SK-N-SH treated with all-trans-retinoic acid at 6 μM for 48 hours (cell line): ENCODE measurements at regions not wholly inside any gene's neighbourhood (a gene's known extent, or its start where the extent isn't known, plus 50 kb on each side); places are given as distances from the start of the nearest gene placed in this dataset.

Experiments used
- ATAC-seq: fragments of 200-7000 bp; cut with Tn5 transposase; 3 replicates; pipeline ENCODE4 v1.9.1; 2020; ENCODE audit warnings: mild to moderate bottlenecking, moderate library complexity
- ARNTL ChIP-seq: fragments of 450-650 bp; formaldehyde crosslinking; IDR thresholded peaks from 2 replicates; pipeline ENCODE4 v1.5.0; 2020; ENCODE audit warnings: low read depth, mild to moderate bottlenecking, moderate library complexity, borderline replicate concordance
- BACH2 ChIP-seq: fragments of 250-450 bp; sonication (Bioruptor Pico); IDR thresholded peaks from 2 replicates; pipeline ENCODE4 v1.9.0; 2021; ENCODE audit warnings: mild to moderate bottlenecking, borderline replicate concordance
- CSDC2 ChIP-seq: fragments of 250-450 bp; sonication (Bioruptor Pico); IDR thresholded peaks from 2 replicates; pipeline ENCODE4 v1.5.0; 2020; ENCODE audit warnings: mild to moderate bottlenecking, moderate library complexity
- ESRRG ChIP-seq: fragments of 250-450 bp; sonication (Bioruptor Pico); IDR thresholded peaks from 2 replicates; pipeline ENCODE4 v1.6.1; 2021; ENCODE audit warnings: mild to moderate bottlenecking
- GLIS3 ChIP-seq: fragments of 250-450 bp; sonication (Bioruptor Pico); IDR thresholded peaks from 2 replicates; pipeline ENCODE4 v1.5.0; 2020; ENCODE audit warnings: mild to moderate bottlenecking, moderate library complexity
- OSR1 ChIP-seq: fragments of 250-450 bp; sonication (Bioruptor Pico); IDR thresholded peaks from 2 replicates; pipeline ENCODE4 v1.8.0; 2022; ENCODE audit warnings: moderate library complexity, mild to moderate bottlenecking, inconsistent platforms
- PATZ1 ChIP-seq: fragments of 250-450 bp; sonication (Bioruptor Pico); IDR thresholded peaks from 2 replicates; pipeline ENCODE4 v1.8.0; 2020; ENCODE audit warnings: mild to moderate bottlenecking, moderate library complexity, borderline replicate concordance
- PPARA ChIP-seq: fragments of 250-450 bp; sonication (Bioruptor Pico); IDR thresholded peaks from 2 replicates; pipeline ENCODE4 v1.5.0; 2020; ENCODE audit warnings: mild to moderate bottlenecking, borderline replicate concordance
- SNAI2 ChIP-seq: fragments of 250-450 bp; sonication (Bioruptor Pico); IDR thresholded peaks from 2 replicates; pipeline ENCODE4 v1.5.0; 2020; ENCODE audit warnings: mild to moderate bottlenecking, moderate library complexity
- TCF4 ChIP-seq: fragments of 250-450 bp; sonication (Bioruptor Pico); IDR thresholded peaks from 2 replicates; pipeline ENCODE4 v1.8.0; 2021; ENCODE audit warnings: mild to moderate bottlenecking, moderate library complexity, borderline replicate concordance
- TOX ChIP-seq: fragments of 250-450 bp; sonication (Bioruptor Pico); IDR thresholded peaks from 2 replicates; pipeline ENCODE4 v1.8.0; 2021; ENCODE audit warnings: mild to moderate bottlenecking, moderate library complexity, borderline replicate concordance
- ZFP3 ChIP-seq: fragments of 250-450 bp; sonication (Bioruptor Pico); IDR thresholded peaks from 2 replicates; pipeline ENCODE4 v1.5.0; 2020; ENCODE audit warnings: mild to moderate bottlenecking, moderate library complexity
- ZFP30 ChIP-seq: fragments of 450-650 bp; formaldehyde crosslinking; IDR thresholded peaks from 2 replicates; pipeline ENCODE4 v1.5.0; 2022; ENCODE audit warnings: mild to moderate bottlenecking, moderate library complexity
- ZNF565 ChIP-seq: fragments of 450-650 bp; formaldehyde crosslinking; conservative IDR thresholded peaks from 2 replicates; pipeline ENCODE4 v1.5.0; 2020; ENCODE audit warnings: low read depth, mild to moderate bottlenecking, moderate library complexity
- ZNF70 ChIP-seq: fragments of 450-650 bp; formaldehyde crosslinking; IDR thresholded peaks from 2 replicates; pipeline ENCODE4 v1.5.0; 2020; ENCODE audit warnings: mild to moderate bottlenecking, moderate library complexity
- ZNF8 ChIP-seq: fragments of 450-650 bp; formaldehyde crosslinking; IDR thresholded peaks from 2 replicates; pipeline ENCODE4 v1.5.0; 2020; ENCODE audit warnings: mild to moderate bottlenecking, moderate library complexity
- TF ChIP-seq, protein P1 (sequence below): fragments of 250-450 bp; sonication (Bioruptor Pico); IDR thresholded peaks from 2 replicates; pipeline ENCODE4 v1.5.1; 2020; ENCODE audit warnings: low read depth, mild to moderate bottlenecking, moderate library complexity
- TF ChIP-seq, protein P2 (sequence below): fragments of 250-450 bp; sonication (Bioruptor Pico); IDR thresholded peaks from 2 replicates; pipeline ENCODE4 v1.5.0; 2020; ENCODE audit warnings: mild to moderate bottlenecking, moderate library complexity
- TF ChIP-seq, protein P3 (sequence below): fragments of 250-450 bp; sonication (Bioruptor Pico); IDR thresholded peaks from 2 replicates; pipeline ENCODE4 v1.8.0; 2021; ENCODE audit warnings: low read depth, mild to moderate bottlenecking, moderate library complexity, borderline replicate concordance
- TF ChIP-seq, protein P4 (sequence below): fragments of 250-450 bp; sonication (Bioruptor Pico); IDR thresholded peaks from 2 replicates; pipeline ENCODE4 v1.5.1; 2021; ENCODE audit warnings: mild to moderate bottlenecking, moderate library complexity

GRCh38 chr11:119831011-119831410, 102.0 kb upstream of the NECTIN1 start:
- TF ChIP-seq TOX (CRISPR knock-in tag) (no peak), ZFP30 (CRISPR knock-in tag) (no peak), TCF4 (CRISPR knock-in tag) (no peak), ESRRG (CRISPR knock-in tag) (no peak), ZNF565 (CRISPR knock-in tag) (no peak), PPARA (no peak), ZFP3 (no peak), OSR1 (no peak), BACH2 (CRISPR knock-in tag) (no peak)
- TF ChIP-seq, protein P1, sequence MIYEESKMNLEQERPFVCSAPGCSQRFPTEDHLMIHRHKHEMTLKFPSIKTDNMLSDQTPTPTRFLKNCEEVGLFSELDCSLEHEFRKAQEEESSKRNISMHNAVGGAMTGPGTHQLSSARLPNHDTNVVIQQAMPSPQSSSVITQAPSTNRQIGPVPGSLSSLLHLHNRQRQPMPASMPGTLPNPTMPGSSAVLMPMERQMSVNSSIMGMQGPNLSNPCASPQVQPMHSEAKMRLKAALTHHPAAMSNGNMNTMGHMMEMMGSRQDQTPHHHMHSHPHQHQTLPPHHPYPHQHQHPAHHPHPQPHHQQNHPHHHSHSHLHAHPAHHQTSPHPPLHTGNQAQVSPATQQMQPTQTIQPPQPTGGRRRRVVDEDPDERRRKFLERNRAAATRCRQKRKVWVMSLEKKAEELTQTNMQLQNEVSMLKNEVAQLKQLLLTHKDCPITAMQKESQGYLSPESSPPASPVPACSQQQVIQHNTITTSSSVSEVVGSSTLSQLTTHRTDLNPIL (CRISPR knock-in tag): no peak
- TF ChIP-seq, protein P2, sequence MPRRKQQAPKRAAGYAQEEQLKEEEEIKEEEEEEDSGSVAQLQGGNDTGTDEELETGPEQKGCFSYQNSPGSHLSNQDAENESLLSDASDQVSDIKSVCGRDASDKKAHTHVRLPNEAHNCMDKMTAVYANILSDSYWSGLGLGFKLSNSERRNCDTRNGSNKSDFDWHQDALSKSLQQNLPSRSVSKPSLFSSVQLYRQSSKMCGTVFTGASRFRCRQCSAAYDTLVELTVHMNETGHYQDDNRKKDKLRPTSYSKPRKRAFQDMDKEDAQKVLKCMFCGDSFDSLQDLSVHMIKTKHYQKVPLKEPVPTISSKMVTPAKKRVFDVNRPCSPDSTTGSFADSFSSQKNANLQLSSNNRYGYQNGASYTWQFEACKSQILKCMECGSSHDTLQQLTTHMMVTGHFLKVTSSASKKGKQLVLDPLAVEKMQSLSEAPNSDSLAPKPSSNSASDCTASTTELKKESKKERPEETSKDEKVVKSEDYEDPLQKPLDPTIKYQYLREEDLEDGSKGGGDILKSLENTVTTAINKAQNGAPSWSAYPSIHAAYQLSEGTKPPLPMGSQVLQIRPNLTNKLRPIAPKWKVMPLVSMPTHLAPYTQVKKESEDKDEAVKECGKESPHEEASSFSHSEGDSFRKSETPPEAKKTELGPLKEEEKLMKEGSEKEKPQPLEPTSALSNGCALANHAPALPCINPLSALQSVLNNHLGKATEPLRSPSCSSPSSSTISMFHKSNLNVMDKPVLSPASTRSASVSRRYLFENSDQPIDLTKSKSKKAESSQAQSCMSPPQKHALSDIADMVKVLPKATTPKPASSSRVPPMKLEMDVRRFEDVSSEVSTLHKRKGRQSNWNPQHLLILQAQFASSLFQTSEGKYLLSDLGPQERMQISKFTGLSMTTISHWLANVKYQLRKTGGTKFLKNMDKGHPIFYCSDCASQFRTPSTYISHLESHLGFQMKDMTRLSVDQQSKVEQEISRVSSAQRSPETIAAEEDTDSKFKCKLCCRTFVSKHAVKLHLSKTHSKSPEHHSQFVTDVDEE: no peak
- ATAC-seq: no peak

DNA sequence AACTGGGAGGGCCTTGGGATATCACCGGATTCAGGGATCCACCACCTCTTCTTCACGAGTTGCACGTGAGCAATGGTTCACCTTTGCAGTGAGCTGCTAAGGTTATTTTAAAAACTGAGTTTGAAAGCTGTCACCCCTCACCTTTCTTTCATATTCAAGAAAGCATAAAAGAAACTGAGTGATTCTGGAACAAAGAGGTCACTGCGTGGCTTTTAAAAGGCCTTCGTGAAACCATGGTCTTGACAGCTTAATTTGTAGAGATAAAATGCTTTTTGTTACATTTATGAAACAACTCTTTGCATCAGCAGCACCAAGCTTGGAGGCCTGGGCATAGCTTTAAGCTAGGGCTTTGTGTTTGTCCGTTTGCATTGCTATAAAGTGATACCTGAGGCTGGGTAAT, 101.4 kb upstream of the NECTIN1 start:
- no peak for ATAC-seq

DNA sequence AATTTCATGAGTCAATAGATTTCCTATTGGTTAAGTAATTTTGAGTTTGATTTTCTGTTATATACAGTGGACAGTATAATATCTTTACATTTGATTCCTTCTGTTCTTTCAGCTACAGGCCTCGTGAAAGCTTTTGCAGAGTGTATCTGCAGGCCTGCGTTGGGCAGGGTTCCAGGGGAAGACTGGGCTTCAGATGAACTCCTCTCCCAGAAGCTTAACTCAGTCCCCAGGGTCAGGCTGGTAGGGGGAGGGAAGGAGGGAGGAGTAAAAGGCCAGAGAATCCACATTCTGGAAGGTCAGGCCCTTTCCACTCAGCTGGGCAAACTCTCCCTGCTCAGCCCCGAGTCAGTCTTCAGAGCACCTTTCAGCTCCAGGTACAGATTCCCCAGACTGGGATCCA, 100.4 kb upstream of the NECTIN1 start:
- no peak for TF ChIP-seq ZNF565 (CRISPR knock-in tag)
- TF ChIP-seq, protein P3, sequence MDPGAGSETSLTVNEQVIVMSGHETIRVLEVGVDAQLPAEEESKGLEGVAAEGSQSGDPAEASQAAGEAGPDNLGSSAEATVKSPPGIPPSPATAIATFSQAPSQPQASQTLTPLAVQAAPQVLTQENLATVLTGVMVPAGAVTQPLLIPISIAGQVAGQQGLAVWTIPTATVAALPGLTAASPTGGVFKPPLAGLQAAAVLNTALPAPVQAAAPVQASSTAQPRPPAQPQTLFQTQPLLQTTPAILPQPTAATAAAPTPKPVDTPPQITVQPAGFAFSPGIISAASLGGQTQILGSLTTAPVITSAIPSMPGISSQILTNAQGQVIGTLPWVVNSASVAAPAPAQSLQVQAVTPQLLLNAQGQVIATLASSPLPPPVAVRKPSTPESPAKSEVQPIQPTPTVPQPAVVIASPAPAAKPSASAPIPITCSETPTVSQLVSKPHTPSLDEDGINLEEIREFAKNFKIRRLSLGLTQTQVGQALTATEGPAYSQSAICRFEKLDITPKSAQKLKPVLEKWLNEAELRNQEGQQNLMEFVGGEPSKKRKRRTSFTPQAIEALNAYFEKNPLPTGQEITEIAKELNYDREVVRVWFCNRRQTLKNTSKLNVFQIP (CRISPR knock-in tag): no peak
- TF ChIP-seq PATZ1 (CRISPR knock-in tag): no peak
- no peak for TF ChIP-seq SNAI2 (CRISPR knock-in tag)
- TF ChIP-seq GLIS3: no peak
- TF ChIP-seq ZFP30 (CRISPR knock-in tag): no peak
- TF ChIP-seq, protein P1 (CRISPR knock-in tag): no peak
- no peak for TF ChIP-seq ARNTL (CRISPR knock-in tag)
- no peak for TF ChIP-seq OSR1
- TF ChIP-seq ZNF70 (CRISPR knock-in tag): no peak
- TF ChIP-seq ESRRG (CRISPR knock-in tag): no peak
- TF ChIP-seq, protein P2: no peak
- no peak for TF ChIP-seq CSDC2 (CRISPR knock-in tag)
- TF ChIP-seq TOX (CRISPR knock-in tag): no peak
- TF ChIP-seq TCF4 (CRISPR knock-in tag): no peak
- TF ChIP-seq ZNF8 (CRISPR knock-in tag): no peak
- TF ChIP-seq ZFP3: no peak
- TF ChIP-seq, all 23 proteins: peak for 0
- ATAC-seq: no peak

More for the DNA sequence above, 101.4 kb upstream of the NECTIN1 start:
- TF ChIP-seq PPARA (no peak), OSR1 (no peak), TCF4 (CRISPR knock-in tag) (no peak), ZNF8 (CRISPR knock-in tag) (no peak), ZFP30 (CRISPR knock-in tag) (no peak)
- TF ChIP-seq, protein P4, sequence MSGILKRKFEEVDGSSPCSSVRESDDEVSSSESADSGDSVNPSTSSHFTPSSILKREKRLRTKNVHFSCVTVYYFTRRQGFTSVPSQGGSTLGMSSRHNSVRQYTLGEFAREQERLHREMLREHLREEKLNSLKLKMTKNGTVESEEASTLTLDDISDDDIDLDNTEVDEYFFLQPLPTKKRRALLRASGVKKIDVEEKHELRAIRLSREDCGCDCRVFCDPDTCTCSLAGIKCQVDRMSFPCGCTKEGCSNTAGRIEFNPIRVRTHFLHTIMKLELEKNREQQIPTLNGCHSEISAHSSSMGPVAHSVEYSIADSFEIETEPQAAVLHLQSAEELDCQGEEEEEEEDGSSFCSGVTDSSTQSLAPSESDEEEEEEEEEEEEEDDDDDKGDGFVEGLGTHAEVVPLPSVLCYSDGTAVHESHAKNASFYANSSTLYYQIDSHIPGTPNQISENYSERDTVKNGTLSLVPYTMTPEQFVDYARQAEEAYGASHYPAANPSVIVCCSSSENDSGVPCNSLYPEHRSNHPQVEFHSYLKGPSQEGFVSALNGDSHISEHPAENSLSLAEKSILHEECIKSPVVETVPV (CRISPR knock-in tag): no peak
